ENCODE measurements at regions not wholly inside any gene's neighbourhood (a gene's known extent, or its start where the extent isn't known, plus 50 kb on each side); places are given as distances from the start of the nearest gene placed in this dataset.

- TF ChIP-seq POLR2A (IDR thresholded peaks at IDR 0.05; ENCODE audit: low read length): no peak
- TF ChIP-seq GATA1 (IDR thresholded peaks at IDR 0.05; ENCODE audit: low read depth, low read length): no peak
Observed at GRCh38 chr6:56714273-56714672, 71.6 kb upstream of the DST start.

Data from erythroblast (primary cell).